Endothelial cell of umbilical vein (primary cell): ENCODE measurements at regions not wholly inside any gene's neighbourhood (a gene's known extent, or its start where the extent isn't known, plus 50 kb on each side); places are given as distances from the start of the nearest gene placed in this dataset.

Experiments
- BruUV-seq: library from RNA; stranded (reverse); fragments of 400-500 nt; replicated peaks from 2 replicates; lab custom pipeline; 2021; lab: Mats Ljungman, UMichigan
- CTCF ChIA-PET: fragments of 300-600, 350-600 bp; sonication (Branson Sonifier 250); formaldehyde crosslinking; loops from one replicate; lab custom pipeline; 2021; ENCODE audit warnings: antibody characterized with exemption, inconsistent platforms; lab: Charles Lee
- POLR2A ChIA-PET: fragments of 300-600, 350-600 bp; sonication (Branson Sonifier 250); formaldehyde crosslinking; loops from one replicate; lab custom pipeline; 2021; ENCODE audit warnings: antibody characterized with exemption, inconsistent platforms; lab: Charles Lee
- DNase-seq: peaks from one replicate; pipeline ENCODE4 v3.0.0-alpha.2; 2011; ENCODE audit warnings: low read depth, low spot score
- FAIRE-seq: peaks from 2 replicates; lab custom pipeline; 2011; peaks lifted over from hg19 to GRCh38; lab: Jason Lieb, UNC
- H2AFZ ChIP-seq: 2 replicates; pipeline ENCODE4 v1.6.0; 2012; ENCODE audit warnings: low read depth, low read length, control low read depth, inconsistent platforms
- H3K27ac ChIP-seq: 2 replicates; pipeline ENCODE4 v1.5.1; 2011; ENCODE audit warnings: low read depth, mild to moderate bottlenecking, control low read depth, low read length, moderate library complexity; ENCODE audit not compliant: insufficient read depth
- H3K27me3 ChIP-seq, 2 experiments: 2 replicates each; pipeline versions ENCODE4 v1.6.0 to v1.6.1; 2011; ENCODE audit warnings: low read length in 2 of 2, mixed read lengths in 1 of 2; ENCODE audit not compliant: control insufficient read depth in 2 of 2, insufficient read depth in 2 of 2
- H3K36me3 ChIP-seq, 2 experiments: 2 replicates in 1 of 2; 3 replicates in 1 of 2; pipeline ENCODE4 v1.5.1; 2011; ENCODE audit warnings: low read length in 2 of 2, mild to moderate bottlenecking in 1 of 2, moderate library complexity in 1 of 2; ENCODE audit not compliant: control insufficient read depth in 2 of 2, insufficient read depth in 2 of 2; ENCODE audit errors: extremely low read depth in 1 of 2
- H3K4me1 ChIP-seq: 3 replicates; pipeline ENCODE4 v1.5.1; 2011; ENCODE audit warnings: mild to moderate bottlenecking, low read length; ENCODE audit not compliant: control insufficient read depth, insufficient read depth; ENCODE audit errors: extremely low read depth
- H3K4me2 ChIP-seq: 2 replicates; pipeline ENCODE4 v1.6.1; 2011; ENCODE audit warnings: low read length, control low read depth, mixed read lengths; ENCODE audit not compliant: insufficient read depth
- H3K4me3 ChIP-seq, 3 experiments: fragments of 200-600 bp in 1 of 3; sonication (generic), shearing (Covaris generic) in 1 of 3; replicated peaks in 1 of 3; 2 replicates each; pipeline ENCODE4 v1.5.1; 2011 to 2016; ENCODE audit warnings: control low read depth in 3 of 3, low read length in 3 of 3, mild to moderate bottlenecking in 2 of 3, inconsistent platforms in 1 of 3, low read depth in 1 of 3, moderate library complexity in 1 of 3; ENCODE audit not compliant: insufficient read depth in 1 of 3
- H3K79me2 ChIP-seq: 2 replicates; pipeline ENCODE4 v1.6.0; 2012; ENCODE audit warnings: low read length, inconsistent platforms; ENCODE audit not compliant: control insufficient read depth, insufficient read depth
- H3K9ac ChIP-seq: replicated peaks from 2 replicates; pipeline ENCODE3; 2011; ENCODE audit warnings: low read length, control low read depth; ENCODE audit not compliant: insufficient read depth; ENCODE audit errors: extremely low read depth
- H3K9me1 ChIP-seq: replicated peaks from 3 replicates; pipeline ENCODE4 v1.6.0; 2011; ENCODE audit warnings: mild to moderate bottlenecking, low read length; ENCODE audit not compliant: control insufficient read depth, insufficient read depth; ENCODE audit errors: extremely low read depth
- H3K9me3 ChIP-seq: replicated peaks from 2 replicates; pipeline ENCODE4 v1.5.1; 2012; ENCODE audit warnings: low read length, inconsistent platforms; ENCODE audit not compliant: control insufficient read depth, insufficient read depth
- H4K20me1 ChIP-seq: replicated peaks from 2 replicates; pipeline ENCODE3; 2011; ENCODE audit warnings: mild to moderate bottlenecking, low read length; ENCODE audit not compliant: control insufficient read depth, insufficient read depth; ENCODE audit errors: extremely low read depth
- CTCF ChIP-seq, 2 donors: IDR thresholded peaks; 1 replicate in 1 of 2; 2 replicates in 1 of 2; pipeline ENCODE4 v1.5.1; 2011; ENCODE audit warnings: low read length in 2 of 2, mild to moderate bottlenecking in 2 of 2, moderate library complexity in 2 of 2, control low read depth in 1 of 2, inconsistent platforms in 1 of 2, low read depth in 1 of 2; ENCODE audit not compliant: insufficient read depth in 1 of 2; ENCODE audit errors: extremely low read depth in 1 of 2
- EZH2 ChIP-seq: IDR thresholded peaks from 2 replicates; pipeline ENCODE4 v1.6.1; 2012; ENCODE audit warnings: borderline replicate concordance, low read depth, mild to moderate bottlenecking, moderate library complexity, low read length, inconsistent platforms; ENCODE audit not compliant: severe bottlenecking
- FOS ChIP-seq: IDR thresholded peaks from 2 replicates; pipeline ENCODE4 v1.6.1; 2011; ENCODE audit warnings: mild to moderate bottlenecking, low read length, moderate library complexity, borderline replicate concordance; ENCODE audit not compliant: insufficient read depth
- GATA2 ChIP-seq: IDR thresholded peaks from 2 replicates; pipeline ENCODE4 v1.7.0; 2011; ENCODE audit warnings: low read depth, mild to moderate bottlenecking, moderate library complexity, mixed read lengths, low read length; ENCODE audit not compliant: insufficient read length, insufficient read depth
- JUN ChIP-seq: IDR thresholded peaks from 2 replicates; pipeline ENCODE4 v1.6.1; 2011; ENCODE audit warnings: borderline replicate concordance, low read depth; ENCODE audit not compliant: insufficient read length, insufficient read depth
- MYC ChIP-seq: IDR thresholded peaks from one replicate; pipeline ENCODE4 v1.6.1; 2011; ENCODE audit warnings: mild to moderate bottlenecking, low read depth, low read length
- POLR2A ChIP-seq: IDR thresholded peaks from 2 replicates; pipeline ENCODE4 v1.6.1; 2012; ENCODE audit warnings: low read depth, mild to moderate bottlenecking, control low read depth, low read length
- POLR2AphosphoS5 ChIP-seq: IDR thresholded peaks from 2 replicates; pipeline ENCODE4 v1.6.1; 2012; ENCODE audit warnings: low read depth, mild to moderate bottlenecking, control low read depth, low read length, moderate library complexity; ENCODE audit not compliant: insufficient read depth
- dilution Hi-C: fragments of 300-500 bp; cut with MboI; formaldehyde crosslinking; loops from one replicate; pipeline ENCODE4 v1.15.0; 2019; ENCODE audit warnings: low sequenced_read_pairs; ENCODE audit not compliant: extremely low pct_ligation_motif_present
- intact Hi-C: fragments of 100-400 bp; cut with micrococcal nuclease; formaldehyde crosslinking; loops from one replicate; pipeline ENCODE4 v1.10.0; 2022
- TF ChIP-seq, protein P1 (sequence below): IDR thresholded peaks from 2 replicates; pipeline ENCODE4 v1.6.1; 2011; ENCODE audit not compliant: insufficient read depth, insufficient read length

DNA sequence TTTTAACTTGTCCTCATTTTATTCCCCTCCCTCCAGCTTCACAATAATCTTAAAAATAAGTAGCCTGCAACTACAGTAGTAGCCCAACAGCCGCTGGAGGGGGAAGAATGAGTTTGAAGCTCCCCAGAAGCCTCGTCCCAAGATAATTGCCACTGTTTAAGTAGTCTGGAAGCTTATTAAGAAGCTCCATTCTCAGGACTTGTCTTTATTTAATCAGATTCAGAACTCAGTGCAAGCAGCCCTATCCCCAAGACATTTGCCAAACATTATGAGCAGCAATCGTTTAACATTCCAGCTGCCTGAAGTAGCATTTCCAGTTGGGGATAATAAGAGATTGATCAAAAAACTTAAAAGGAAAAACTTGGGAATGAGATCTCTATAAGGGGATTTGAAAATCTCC, 106.0 kb downstream of the URB2 start:
- Histone ChIP-seq H3K79me2 (no peaks in the 10 kb centered on the region), H3K27me3 (no peaks in the 10 kb centered on the region), H3K9me1 (no peaks in the 10 kb centered on the region), H3K9ac (no peak overlapping the region), H4K20me1 (no peaks in the 10 kb centered on the region), H3K36me3 (no peaks in the 10 kb centered on the region), H3K9me3 (no peaks in the 10 kb centered on the region), H3K4me1 (no peaks in the 10 kb centered on the region), H3K27ac (no peak overlapping the region), H3K4me2 (no peak overlapping the region), H3K4me3 (no peak overlapping the region), H2AFZ (no peak overlapping the region)
- dilution Hi-C loops (no loop called here), intact Hi-C loops (no loop called here)
- DNase-seq (no peak), FAIRE-seq (no peak)
- ChIA-PET POLR2A (no interaction called here), CTCF (interaction anchor here (1.2 kb wide), 1 partner anchor 17 kb away, joined by 4 read pairs; no protein-coding TSS in a partner anchor)
- TF ChIP-seq, protein P1, sequence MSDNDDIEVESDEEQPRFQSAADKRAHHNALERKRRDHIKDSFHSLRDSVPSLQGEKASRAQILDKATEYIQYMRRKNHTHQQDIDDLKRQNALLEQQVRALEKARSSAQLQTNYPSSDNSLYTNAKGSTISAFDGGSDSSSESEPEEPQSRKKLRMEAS = no peak
- TF ChIP-seq FOS (no peak), POLR2A (no peak), POLR2AphosphoS5 (no peak), MYC (no peak), CTCF (IDR thresholded peaks at IDR 0.05; ENCODE audit: extremely low read depth in 1 of 2, insufficient read depth in 1 of 2, low read depth in 1 of 2, low read length in 2 of 2) (no peak), GATA2 (no peak), JUN (no peak), EZH2 (no peak)
- BruUV-seq = no TSS peak
